ENCODE measurements at regions not wholly inside any gene's neighbourhood (a gene's known extent, or its start where the extent isn't known, plus 50 kb on each side); places are given as distances from the start of the nearest gene placed in this dataset.

DNA sequence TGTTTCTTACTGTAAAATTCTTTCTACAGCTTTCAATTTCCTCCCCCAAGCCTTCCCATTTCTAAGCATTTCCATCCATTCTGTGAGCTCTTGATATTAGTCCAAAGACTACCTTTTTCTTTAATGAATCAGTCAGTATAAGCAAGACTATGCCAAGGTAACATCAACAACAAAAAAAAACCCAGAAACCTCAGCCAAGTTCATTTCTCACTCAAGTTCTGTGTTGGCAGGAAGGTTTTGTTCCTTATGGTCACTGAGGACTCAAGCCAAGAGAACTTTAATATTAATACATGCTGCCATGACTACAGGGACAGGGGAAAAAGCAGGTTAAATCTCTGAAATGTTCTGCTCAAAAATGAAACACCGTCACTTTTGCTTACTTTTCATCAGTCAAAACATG lies 621.2 kb upstream of the NRP1 start:
- Histone ChIP-seq H4K20me1 (replicated peaks in 1 of 2; ENCODE audit: control insufficient read depth in 1 of 2, insufficient read depth in 2 of 2, low read length in 2 of 2) (no peaks in the 10 kb centered on the region), H2BK20ac (ENCODE audit: low read length) (no peak overlapping the region), H3K79me1 (ENCODE audit: low read depth, low read length) (no peaks in the 10 kb centered on the region), H3K9ac (replicated peaks in 1 of 4; ENCODE audit: extremely low read depth in 1 of 4, low read depth in 3 of 4, low read length in 3 of 4) (no peak overlapping the region), H4K91ac (replicated peaks; ENCODE audit: insufficient read length, low read length) (no peak overlapping the region), H2BK120ac (replicated peaks; ENCODE audit: low read depth, low read length) (no peak overlapping the region), H2AK5ac (ENCODE audit: low read depth, low read length) (no peak overlapping the region), H2BK12ac (ENCODE audit: low read depth, low read length) (no peak overlapping the region), H3K18ac (ENCODE audit: extremely low read depth, low read length) (no peak overlapping the region), H3K27me3 (replicated peaks in 1 of 4; ENCODE audit: control insufficient read depth in 3 of 4, extremely low read depth in 1 of 4, insufficient read depth in 3 of 4, low read length in 3 of 4) (no peaks in the 10 kb centered on the region; a peak in 1 of 7 replicates), H3K79me2 (ENCODE audit: control insufficient read depth in 1 of 2, insufficient read depth in 2 of 2, low read length in 2 of 2) (no peaks in the 10 kb centered on the region), H3K27ac (ENCODE audit: low read depth, low read length) (no peak overlapping the region), H2BK5ac (ENCODE audit: low read depth, low read length) (no peak overlapping the region), H3K14ac (ENCODE audit: insufficient read length) (no peak overlapping the region), H2AFZ (ENCODE audit: low read length) (no peak overlapping the region), H3K4me3 (ENCODE audit: extremely low read depth in 1 of 4, insufficient read depth in 2 of 4, low read depth in 3 of 4, low read length in 4 of 4) (no peak overlapping the region), H3K4ac (replicated peaks; ENCODE audit: insufficient read length, low read depth, low read length) (no peak overlapping the region), H2BK15ac (ENCODE audit: low read length) (no peak overlapping the region), H3K23me2 (ENCODE audit: low read depth, low read length) (no peaks in the 10 kb centered on the region), H3K36me3 (ENCODE audit: control insufficient read depth in 2 of 4, insufficient read depth in 4 of 4, low read length in 3 of 4) (no peaks in the 10 kb centered on the region), H4K8ac (ENCODE audit: extremely low read depth, insufficient read depth, low read length) (no peak overlapping the region), H3K4me2 (ENCODE audit: insufficient read depth in 1 of 2, low read depth in 2 of 2, low read length in 2 of 2) (no peak overlapping the region), H3K9me3 (ENCODE audit: insufficient read depth in 2 of 2, low read depth in 1 of 2, low read length in 1 of 2) (no peaks in the 10 kb centered on the region), H3K23ac (ENCODE audit: insufficient read length) (no peak overlapping the region), H3K4me1 (replicated peaks in 1 of 4; ENCODE audit: control insufficient read depth in 3 of 4, insufficient read depth in 4 of 4, low read length in 3 of 4) (no peaks in the 10 kb centered on the region), H4K5ac (ENCODE audit: insufficient read length, low read depth, low read length) (no peak overlapping the region), H3K56ac (replicated peaks; ENCODE audit: insufficient read length, low read depth, low read length) (no peak overlapping the region)
- ChIA-PET CTCF (ENCODE audit: partially characterized antibody) (interaction anchor here (0.6 to 0.7 kb wide), 2 partner anchors 363 to 657 kb away, joined by 3 read pairs; no protein-coding TSS in a partner anchor), POLR2A (ENCODE audit: partially characterized antibody) (no interaction called here)
- DNase-seq (ENCODE audit: low read depth in 1 of 2, low spot score in 2 of 2) (no peak), FAIRE-seq (no peak)
- 78% methylated on average over 1 of the region's 1 CpG; no CpG with 5 or more reads in 1 of the 2 experiments for WGBS, 2 experiments (ENCODE audit: extremely low coverage in 1 of 2, insufficient coverage in 1 of 2, insufficient read length in 1 of 2, insufficient replicate concordance in 2 of 2, low coverage in 1 of 2, low lambda C conversion rate in 2 of 2, missing lambda C conversion rate in 1 of 2)
- no peak for TF ChIP-seq SIRT6 (IDR thresholded peaks at IDR 0.05; ENCODE audit: low read length)
- no peak for TF ChIP-seq JUN (IDR thresholded peaks at IDR 0.05; ENCODE audit: low read depth, low read length)

All from H1 (cell line).